ENCODE measurements at regions not wholly inside any gene's neighbourhood (a gene's known extent, or its start where the extent isn't known, plus 50 kb on each side); places are given as distances from the start of the nearest gene placed in this dataset.
"Not testable (repeated sequence)": the region's sequence is repeated elsewhere in the genome, so short reads cannot be mapped to it uniquely, and the experiment has no call there.

DNA sequence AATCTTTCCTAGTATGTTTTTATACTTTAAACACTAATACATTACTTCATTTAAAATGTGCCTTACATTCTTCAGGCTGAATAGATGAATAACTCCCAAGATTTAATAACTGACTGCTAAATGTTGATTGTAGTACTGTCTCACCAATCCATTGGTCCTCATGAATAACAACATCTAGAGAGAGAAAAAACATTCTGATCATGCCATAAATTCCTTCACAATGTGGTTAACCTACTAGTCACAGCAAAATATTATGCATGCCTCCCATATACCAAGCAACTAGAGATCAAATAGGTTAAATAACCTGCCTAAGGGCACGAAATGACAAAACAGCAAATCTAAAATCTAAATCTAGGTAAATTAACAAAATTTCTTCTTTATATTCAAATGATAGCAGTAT is 66.2 kb downstream of the SYT15 start:
- not testable (repeated sequence) for DNase-seq

GRCh38 chr10:46646132-46646531 is 67.2 kb downstream of the SYT15 start:
- DNase-seq = not testable (repeated sequence)

GRCh38 chr10:46650967-46651366 is 72.0 kb downstream of the SYT15 start:
- DNase-seq = not testable (repeated sequence)

DNA sequence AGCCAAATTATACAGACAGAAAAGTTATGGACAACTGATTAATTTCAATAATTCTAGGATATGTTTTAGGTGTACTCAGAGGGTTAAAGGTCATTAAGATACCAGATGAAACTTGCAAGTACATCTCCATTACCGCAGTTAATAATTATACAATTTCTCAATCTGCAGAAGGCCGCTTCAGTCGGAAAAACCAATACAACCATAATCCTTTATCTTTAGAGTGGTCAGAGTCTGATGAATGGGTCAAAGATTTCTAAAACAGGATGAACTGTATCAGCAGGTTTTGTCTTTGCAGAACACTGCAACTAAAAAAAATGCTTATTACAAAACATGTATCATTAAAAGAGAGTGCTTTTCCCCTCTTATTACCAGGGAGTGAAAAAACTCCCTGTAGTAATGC is 78.5 kb downstream of the SYT15 start:
- DNase-seq = not testable (repeated sequence)

- DNase-seq = not testable (repeated sequence)
Observed at GRCh38 chr10:46660027-46660834, 81.3 kb downstream of the SYT15 start.

DNA sequence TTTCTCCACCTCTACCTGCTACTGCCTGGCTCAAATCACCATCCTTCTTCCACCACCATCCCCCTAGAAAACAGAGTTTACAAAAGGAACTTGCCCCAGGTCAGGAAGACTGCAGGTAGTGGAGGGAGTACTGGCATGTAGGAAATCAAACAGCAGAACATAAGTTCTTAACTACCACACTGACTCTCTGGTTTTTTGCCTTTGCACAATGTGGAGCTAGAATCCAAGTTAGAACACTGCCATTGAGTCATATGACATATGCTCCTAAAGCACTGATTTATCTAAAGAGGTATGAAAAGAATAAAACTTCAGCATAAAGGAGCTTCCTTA is 81.9 kb downstream of the SYT15 start:
- not testable (repeated sequence) for DNase-seq

DNA sequence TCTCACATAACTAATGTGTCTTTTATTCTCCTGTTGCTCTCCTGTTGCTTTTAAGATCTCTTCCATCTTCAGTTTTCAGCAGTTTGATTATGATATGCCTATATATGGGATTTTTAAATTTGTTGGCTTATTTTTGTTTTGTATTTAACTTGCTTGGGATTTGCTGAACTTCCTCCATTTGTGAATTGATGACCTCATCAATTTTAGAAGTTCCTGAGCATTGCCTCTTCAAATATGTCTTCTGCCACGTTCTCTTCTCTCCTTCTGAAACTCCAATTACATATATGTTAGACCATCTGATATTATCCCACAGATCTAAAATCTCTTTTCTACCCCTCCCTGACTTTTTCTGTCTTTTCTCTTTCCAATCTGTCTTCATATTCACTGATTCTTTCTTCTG is 86.6 kb downstream of the SYT15 start:
- not testable (repeated sequence) for DNase-seq

GRCh38 chr10:46668357-46668997 is 89.5 kb downstream of the SYT15 start:
- DNase-seq = not testable (repeated sequence)

DNA sequence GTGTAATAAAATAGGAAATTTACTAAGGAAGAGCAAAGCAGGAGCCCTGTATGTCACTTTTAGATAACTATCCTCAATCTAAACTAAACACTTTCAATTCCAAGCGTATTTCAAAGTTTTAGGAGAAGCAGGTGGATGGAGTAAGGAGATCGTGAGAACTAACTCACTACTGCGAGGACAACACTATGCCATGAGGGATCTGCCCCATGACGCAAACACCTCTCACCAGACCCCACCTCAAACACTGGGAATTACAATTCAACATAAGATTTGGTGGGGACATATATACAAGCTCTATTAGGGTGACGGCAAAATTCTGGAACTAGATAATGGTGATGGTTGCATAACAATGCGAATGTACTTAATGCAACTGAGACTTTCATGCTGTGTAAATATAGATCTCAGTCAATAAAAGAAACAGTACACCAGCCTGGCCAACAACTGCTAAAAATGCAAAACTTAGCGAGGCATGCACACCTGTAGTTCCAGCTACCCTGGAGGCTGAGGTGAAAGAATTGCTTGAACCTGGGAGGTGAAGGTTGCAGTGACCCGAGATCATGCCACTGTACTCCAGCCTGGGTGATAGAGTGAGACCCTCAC is 99.0 kb downstream of the SYT15 start:
- not testable (repeated sequence) for DNase-seq

GRCh38 chr10:46691397-46691796 is 112.5 kb downstream of the SYT15 start:
- not testable (repeated sequence) for DNase-seq

DNA sequence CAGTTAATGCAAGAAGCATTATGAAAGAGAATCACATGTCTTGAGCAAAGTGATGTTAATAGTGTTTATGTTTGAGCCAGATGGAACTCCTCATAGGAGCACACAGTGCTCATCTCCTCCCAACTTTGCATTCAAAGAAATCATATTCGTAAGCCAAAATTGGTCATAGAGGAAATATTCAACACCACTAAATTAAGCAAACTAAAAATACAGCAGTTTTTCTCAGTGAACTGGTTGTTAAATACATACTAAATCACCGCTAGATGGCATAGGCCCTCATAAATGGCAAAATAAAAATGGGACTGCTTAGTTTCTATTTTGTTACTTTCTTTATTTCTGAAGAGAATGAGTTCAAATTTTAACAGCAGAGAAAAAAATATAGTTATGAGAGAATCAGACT is 114.3 kb downstream of the SYT15 start:
- not testable (repeated sequence) for DNase-seq

DNA sequence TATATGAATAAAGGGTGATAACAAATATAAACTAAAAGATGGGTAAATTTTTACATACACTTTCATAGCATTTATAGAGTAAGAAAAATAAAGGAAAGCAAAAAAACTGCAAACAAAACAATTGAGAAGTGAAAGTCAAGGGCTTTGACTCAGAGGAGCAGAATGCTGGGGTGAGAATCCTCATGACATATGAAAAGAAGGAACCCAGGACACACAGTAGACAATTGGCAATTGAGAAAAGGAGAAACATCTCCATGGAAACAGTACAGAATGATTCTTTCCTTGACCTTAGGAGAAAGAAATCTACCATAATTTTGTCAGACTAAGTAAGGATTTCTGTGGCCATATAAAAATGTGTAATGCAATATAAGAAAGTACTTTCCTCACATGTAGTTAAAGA is 138.3 kb downstream of the SYT15 start:
- not testable (repeated sequence) for DNase-seq

GRCh38 chr10:46718014-46718413 is 139.1 kb downstream of the SYT15 start:
- not testable (repeated sequence) for DNase-seq

- DNase-seq = peak; percentile 0
Observed at GRCh38 chr10:46720386-46720785, 141.5 kb downstream of the SYT15 start.

GRCh38 chr10:46720811-46721518 is 142.0 kb downstream of the SYT15 start:
- not testable (repeated sequence) for DNase-seq

GRCh38 chr10:46724258-46724657 is 145.3 kb downstream of the SYT15 start:
- DNase-seq = not testable (repeated sequence)

- DNase-seq = not testable (repeated sequence)
Observed at GRCh38 chr10:46728359-46728758, 149.4 kb downstream of the SYT15 start.

GRCh38 chr10:46730729-46731128 is 151.8 kb downstream of the SYT15 start:
- DNase-seq = not testable (repeated sequence)

DNA sequence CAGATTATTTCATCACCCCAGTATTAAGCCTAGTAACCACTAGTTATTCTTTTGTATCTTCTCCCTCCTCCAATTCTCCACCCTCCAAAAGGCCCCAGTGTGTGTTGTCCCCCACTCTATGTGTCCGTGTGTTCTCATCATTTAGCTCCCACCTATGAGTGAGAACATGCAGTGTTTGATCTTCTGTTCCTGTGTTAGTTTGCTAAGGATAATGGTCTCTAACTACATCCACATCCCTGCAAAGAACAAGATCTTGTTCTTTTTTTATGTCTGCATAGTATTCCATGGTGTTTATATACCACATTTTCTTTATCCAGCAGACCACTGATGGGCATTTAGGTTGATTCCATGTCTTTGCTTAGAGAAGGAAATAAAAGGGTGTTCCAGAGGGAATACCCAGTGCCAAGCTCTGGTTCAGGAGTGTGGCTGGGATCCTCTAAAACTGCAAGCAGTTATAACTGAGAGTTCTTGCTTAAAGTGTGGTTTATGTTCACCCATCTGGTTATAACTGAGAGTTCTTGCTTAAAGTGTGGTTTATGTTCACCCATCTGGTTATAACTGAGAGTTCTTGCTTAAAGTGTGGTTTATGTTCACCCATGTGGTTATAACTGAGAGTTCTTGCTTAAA is 154.8 kb downstream of the SYT15 start:
- DNase-seq = not testable (repeated sequence)

DNA sequence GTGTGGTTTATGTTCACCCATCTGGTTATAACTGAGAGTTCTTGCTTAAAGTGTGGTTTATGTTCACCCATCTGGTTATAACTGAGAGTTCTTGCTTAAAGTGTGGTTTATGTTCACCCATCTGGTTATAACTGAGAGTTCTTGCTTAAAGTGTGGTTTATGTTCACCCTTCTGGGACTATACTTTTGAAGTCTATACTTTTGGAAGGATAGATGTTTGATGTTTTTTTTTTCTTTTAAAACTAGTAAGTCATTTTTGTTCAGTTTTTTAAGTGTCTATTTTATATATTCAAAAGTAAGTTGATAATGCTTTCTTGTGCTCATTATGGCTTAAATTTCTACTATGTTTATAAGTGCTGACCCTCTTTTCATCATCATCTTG is 155.3 kb downstream of the SYT15 start:
- not testable (repeated sequence) for DNase-seq

DNA sequence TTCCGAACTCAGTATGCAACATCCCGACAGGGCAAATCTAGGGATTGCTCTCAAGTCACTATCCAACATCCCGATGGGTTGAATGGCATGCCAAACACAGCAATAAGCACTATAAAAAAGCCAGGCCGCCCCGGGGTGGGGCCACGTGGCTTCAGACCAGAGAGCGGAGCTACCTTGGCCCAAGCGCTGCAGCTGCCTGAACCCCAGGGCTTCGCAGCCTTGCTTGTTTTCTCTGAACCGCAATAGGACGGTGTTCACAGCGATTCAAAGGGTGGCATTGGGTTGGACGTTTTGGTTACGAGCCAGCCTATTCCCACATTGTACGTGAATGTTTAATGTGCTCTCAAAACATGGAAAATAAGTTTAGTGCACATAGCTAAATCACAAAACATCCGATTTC is 161.0 kb downstream of the SYT15 start:
- DNase-seq = not testable (repeated sequence)

DNA sequence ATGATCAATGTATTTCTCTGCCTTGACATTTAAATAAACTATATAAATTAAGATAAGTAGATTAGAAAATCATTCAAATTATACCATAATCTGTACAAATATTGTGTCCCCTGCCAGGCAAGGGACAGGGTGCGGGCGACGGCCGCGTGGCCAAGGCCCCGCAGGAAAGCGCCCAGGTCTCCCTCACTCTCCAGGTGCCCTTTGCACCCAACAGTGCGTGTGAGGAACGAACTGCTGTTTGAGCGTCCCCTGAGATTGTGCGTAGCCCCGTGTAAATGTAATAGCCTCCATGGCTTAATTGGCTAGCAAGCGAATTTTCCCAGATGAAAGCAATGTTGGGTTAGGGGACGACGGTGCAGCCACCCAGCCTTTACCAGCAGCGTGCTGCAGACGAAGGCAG is 161.4 kb downstream of the SYT15 start:
- DNase-seq = not testable (repeated sequence)

DNA sequence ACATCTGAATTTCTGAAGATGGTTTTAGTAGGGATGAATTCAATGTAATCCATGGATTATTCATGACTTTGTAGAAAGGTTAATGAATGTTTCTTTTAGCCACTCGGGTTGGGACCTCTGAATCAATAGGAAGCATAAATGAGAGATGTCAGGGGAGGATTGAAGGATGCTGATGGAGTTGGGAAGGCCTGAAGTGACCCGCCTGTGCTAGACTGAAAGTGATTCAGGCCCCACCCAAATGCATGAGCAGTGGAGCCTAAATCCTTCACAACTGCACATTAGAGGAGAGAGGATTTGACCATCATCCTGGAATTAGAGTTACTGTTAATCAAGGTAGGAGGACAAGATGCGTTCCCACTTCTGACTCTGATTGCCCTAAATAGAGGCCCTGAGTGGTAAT is 162.2 kb upstream of the PTPN20 start:
- DNase-seq = not testable (repeated sequence)
